SJSA1 (cell line): ENCODE measurements at regions not wholly inside any gene's neighbourhood (a gene's known extent, or its start where the extent isn't known, plus 50 kb on each side); places are given as distances from the start of the nearest gene placed in this dataset.
"Not testable (repeated sequence)": the region's sequence is repeated elsewhere in the genome, so short reads cannot be mapped to it uniquely, and the experiment has no call there.

Experiments
- DNase-seq, 2 experiments: peaks; one replicate each; pipeline ENCODE4 v3.0.0-alpha.2; 2015 to 2020; ENCODE audit warnings: low spot score in 2 of 2, low read depth in 1 of 2
- H3K27ac ChIP-seq: fragments of 250-450 bp; sonication (Bioruptor Pico); 2 replicates; pipeline ENCODE4 v1.5.1; 2020; ENCODE audit warnings: mild to moderate bottlenecking, moderate library complexity
- H3K27me3 ChIP-seq: fragments of 250-450 bp; sonication (Bioruptor Pico); replicated peaks from 2 replicates; pipeline ENCODE4 v1.5.1; 2020; ENCODE audit warnings: mild to moderate bottlenecking, moderate library complexity
- H3K36me3 ChIP-seq: fragments of 250-450 bp; sonication (Bioruptor Pico); 2 replicates; pipeline ENCODE4 v1.5.1; 2020; ENCODE audit warnings: mild to moderate bottlenecking
- H3K4me1 ChIP-seq: fragments of 250-450 bp; sonication (Bioruptor Pico); replicated peaks from 2 replicates; pipeline ENCODE4 v1.6.1; 2021; ENCODE audit warnings: mild to moderate bottlenecking
- H3K4me3 ChIP-seq: fragments of 250-450 bp; sonication (Bioruptor Pico); 2 replicates; pipeline ENCODE4 v1.5.1; 2020; ENCODE audit warnings: mild to moderate bottlenecking
- H3K9me3 ChIP-seq: fragments of 250-450 bp; sonication (Bioruptor Pico); replicated peaks from 2 replicates; pipeline ENCODE4 v1.5.1; 2020; ENCODE audit warnings: mild to moderate bottlenecking

DNA sequence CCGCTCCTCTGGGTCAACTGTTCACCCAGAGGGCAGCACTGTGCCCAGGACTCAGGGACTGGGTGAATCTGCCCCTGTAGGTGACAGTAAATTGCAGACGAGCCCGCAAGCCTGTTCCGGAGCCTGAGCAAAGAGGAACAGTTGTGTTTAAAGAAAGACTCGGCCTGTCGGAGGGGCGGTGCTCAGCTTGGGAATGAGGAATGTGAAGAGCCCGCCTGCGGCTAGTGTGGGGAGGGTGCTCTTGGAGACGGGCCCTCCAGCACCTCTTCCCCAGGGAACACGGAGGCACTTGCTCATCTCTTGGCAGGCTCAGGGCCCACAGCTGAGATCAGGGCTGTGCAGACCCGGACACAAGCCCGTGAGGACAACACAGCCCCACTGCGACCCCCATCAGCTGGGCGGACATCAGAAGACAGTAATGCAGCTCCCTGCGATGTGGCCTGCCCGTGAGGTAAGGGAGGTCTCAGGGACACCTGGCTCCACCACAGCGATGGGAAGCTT, 299.0 kb downstream of the NDUFA10 start:
- no peaks in the 10 kb centered on the region for H3K4me1 ChIP-seq
- DNase-seq: no peak
- no peak overlapping the region for H3K27ac ChIP-seq
- no peaks in the 10 kb centered on the region for H3K27me3 ChIP-seq
- H3K9me3 ChIP-seq: no peaks in the 10 kb centered on the region
- H3K36me3 ChIP-seq: no peaks in the 10 kb centered on the region
- H3K4me3 ChIP-seq: no peak overlapping the region

DNA sequence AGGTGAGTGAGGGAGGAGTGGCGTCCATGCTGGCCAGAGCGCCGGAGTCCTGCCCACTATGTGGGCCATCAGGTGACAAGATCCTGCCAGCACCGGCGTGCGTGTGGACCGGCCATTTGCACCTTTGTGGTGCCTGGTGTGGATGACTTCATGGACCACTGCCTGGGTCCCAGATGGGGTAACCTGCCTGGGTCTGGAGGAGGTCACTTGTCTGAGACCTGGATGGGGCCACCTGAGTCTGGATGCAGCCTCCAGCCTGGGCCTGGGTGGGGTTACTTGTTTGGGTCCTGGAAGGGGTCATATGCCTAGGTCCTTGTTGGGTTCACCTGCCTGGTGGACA, 299.6 kb downstream of the NDUFA10 start:
- no peaks in the 10 kb centered on the region for H3K4me1 ChIP-seq
- H3K27ac ChIP-seq: no peak overlapping the region
- H3K36me3 ChIP-seq: no peaks in the 10 kb centered on the region
- H3K4me3 ChIP-seq: no peak overlapping the region
- no peaks in the 10 kb centered on the region for H3K27me3 ChIP-seq
- peak in 1 of 2 experiments; percentile 31 for DNase-seq
- H3K9me3 ChIP-seq: no peaks in the 10 kb centered on the region

DNA sequence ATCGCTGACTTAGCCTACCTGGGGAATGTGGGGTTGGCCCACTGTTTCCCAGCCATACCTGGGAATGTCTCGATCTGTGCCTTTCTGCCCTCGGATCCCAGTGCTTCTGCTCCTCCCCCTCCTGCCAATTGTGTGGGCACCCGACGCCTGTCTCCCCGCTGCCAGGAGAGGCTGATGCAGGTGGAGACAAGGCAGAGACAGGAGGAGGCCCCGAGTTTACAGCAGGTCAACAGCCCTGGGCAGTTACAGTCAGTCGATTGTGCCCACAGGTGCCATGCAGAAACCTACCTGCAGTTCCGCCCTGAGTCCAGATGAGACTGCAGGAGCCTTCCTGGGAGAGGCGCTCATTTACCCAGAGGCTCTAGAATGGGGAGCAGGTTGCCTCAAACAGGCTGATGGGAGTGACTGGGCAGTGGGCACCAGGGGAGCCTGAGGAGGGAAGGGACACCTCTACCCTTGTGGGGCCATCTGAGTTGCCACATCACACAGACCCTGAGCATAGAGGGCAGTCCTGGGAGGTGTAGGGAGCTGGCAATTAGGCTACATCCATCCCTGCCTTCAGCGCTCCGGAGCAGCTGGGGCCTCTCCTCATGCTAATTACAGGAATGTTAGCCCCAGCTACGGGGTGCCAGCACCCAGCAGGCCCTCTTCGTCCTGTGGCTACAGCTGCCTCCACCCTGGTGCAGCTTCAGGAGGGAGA, 300.1 kb downstream of the NDUFA10 start:
- Histone ChIP-seq H3K27me3 (no peaks in the 10 kb centered on the region), H3K36me3 (no peaks in the 10 kb centered on the region), H3K27ac (no peak overlapping the region), H3K4me1 (no peaks in the 10 kb centered on the region), H3K4me3 (no peak overlapping the region), H3K9me3 (no peaks in the 10 kb centered on the region)
- peak in 1 of 2 experiments; percentile 33 for DNase-seq

DNA sequence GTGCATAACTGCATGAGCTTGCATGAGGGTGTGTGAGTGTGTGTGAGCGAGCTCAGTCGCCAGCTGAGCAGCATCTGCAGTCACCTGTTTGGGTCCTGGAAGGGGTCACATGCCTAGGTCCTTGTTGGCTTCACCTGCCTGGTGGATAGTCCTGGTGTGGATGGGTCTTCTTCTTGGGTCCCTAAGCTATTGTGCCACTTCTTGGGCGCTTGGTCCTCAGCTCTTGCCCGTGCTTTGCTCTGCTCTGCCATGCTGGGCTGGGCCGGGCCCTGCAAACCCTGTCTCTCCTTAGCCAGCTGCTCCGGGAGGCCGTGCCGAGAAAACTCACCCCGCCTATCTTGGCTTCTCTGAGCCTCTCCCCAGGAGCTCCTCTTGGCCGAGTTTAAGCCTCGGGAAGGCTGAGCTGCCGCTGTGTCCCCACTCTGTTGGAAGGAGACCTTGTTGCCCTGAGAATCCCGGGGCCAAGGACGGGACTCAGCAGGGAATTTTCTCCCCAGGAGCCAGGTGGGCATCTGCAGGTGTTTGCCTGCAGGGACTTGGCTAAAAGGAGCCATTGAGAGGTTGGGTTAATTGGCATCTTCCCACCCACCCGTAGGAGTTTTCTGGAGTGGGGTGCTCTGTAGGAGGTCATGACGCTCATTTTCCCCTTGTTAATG, 300.8 kb downstream of the NDUFA10 start:
- Histone ChIP-seq H3K9me3 (no peaks in the 10 kb centered on the region), H3K4me3 (no peak overlapping the region), H3K27me3 (no peaks in the 10 kb centered on the region), H3K27ac (no peak overlapping the region), H3K36me3 (no peaks in the 10 kb centered on the region), H3K4me1 (no peaks in the 10 kb centered on the region)
- DNase-seq: peak in 1 of 2 experiments; percentile 27

DNA sequence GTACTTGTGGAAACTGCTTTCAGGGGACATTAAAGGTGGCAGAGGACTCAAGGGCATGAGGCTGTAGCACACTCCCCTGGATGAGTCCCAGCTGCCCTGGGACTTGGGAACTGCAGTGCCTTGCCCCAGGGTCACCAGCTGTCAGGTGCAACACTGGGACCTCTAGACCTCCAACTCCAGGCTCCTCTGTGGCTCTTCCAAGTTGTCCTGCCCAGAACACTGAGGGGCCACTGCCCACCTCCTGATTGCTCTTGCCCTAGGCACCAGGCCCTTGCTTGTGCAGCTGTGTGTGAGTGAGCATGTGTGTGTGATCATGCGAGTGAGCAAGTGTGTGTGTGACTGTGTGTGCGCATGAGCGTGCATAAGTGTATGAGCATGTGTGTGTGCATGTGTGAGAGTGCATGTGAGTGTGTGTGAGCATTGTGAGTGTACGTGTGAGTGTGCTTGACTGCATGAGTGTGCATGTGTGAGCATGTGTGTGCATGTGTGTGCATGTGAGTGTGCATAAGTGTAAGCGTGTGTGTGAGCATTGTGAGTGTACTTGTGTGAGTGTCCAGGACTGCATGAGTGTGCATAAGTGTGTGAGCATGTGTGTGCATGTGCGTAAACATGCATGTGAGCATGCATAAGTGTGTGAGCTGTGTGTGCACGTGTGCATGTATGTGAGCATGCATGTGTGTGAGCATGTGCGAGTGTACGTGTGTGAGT, 301.5 kb downstream of the NDUFA10 start:
- no peaks in the 10 kb centered on the region for H3K4me1 ChIP-seq
- H3K4me3 ChIP-seq: no peak overlapping the region
- H3K9me3 ChIP-seq: no peaks in the 10 kb centered on the region
- no peaks in the 10 kb centered on the region for H3K36me3 ChIP-seq
- peak in 1 of 2 experiments; percentile 22 for DNase-seq
- H3K27me3 ChIP-seq: no peaks in the 10 kb centered on the region
- no peak overlapping the region for H3K27ac ChIP-seq

DNA sequence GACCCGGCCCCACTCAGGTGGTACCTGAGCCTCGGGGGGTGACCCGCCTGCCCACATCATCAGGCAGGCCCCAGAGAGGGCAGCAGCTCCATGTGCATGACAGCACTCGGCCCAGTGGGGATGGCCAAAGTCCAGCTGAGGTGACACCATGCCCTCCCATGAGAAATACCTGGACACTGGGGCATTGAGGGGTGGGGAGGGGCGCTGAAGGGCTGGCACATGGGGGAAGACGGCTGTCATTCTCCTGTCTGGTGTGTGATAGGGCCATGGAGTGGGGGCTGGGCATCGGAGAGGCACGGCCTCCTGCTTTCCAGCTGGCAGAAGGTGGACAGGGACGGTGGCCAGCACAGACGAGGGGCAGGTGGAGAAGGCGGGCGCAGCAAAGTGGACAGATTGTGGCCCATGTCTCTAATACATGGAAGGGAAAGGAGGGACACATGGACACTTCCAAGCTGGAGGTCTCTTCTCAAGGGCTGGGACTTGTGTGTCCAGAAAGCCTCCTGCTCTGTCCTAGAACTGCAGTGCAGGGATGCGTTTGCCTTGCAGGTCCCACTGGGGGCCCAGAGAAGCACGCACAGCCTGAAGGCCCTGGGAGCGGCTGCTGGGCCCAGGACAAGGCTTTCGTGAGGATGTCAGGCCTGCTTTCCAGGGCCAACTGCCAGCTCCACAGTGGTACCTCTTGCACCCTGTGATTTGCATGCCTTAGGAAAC, 302.2 kb downstream of the NDUFA10 start:
- Histone ChIP-seq H3K9me3 (no peaks in the 10 kb centered on the region), H3K4me1 (no peaks in the 10 kb centered on the region), H3K27ac (no peak overlapping the region), H3K4me3 (no peak overlapping the region), H3K36me3 (no peaks in the 10 kb centered on the region), H3K27me3 (no peaks in the 10 kb centered on the region)
- peak in 1 of 2 experiments; percentile 29 for DNase-seq

- no peaks in the 10 kb centered on the region for H3K9me3 ChIP-seq
- no peak overlapping the region for H3K27ac ChIP-seq
- H3K36me3 ChIP-seq: no peaks in the 10 kb centered on the region
- H3K27me3 ChIP-seq: no peaks in the 10 kb centered on the region
- no peak overlapping the region for H3K4me3 ChIP-seq
- DNase-seq: peak in 1 of 2 experiments; percentile 28
- H3K4me1 ChIP-seq: no peaks in the 10 kb centered on the region
Observed at GRCh38 chr2:239721991-239722759, 303.0 kb downstream of the NDUFA10 start.

- Histone ChIP-seq H3K9me3 (no peaks in the 10 kb centered on the region), H3K27ac (no peak overlapping the region), H3K27me3 (no peaks in the 10 kb centered on the region), H3K4me3 (no peak overlapping the region), H3K36me3 (no peaks in the 10 kb centered on the region), H3K4me1 (no peaks in the 10 kb centered on the region)
- DNase-seq: peak in 1 of 2 experiments; percentile 27
Observed at GRCh38 chr2:239721531-239721930, 303.6 kb downstream of the NDUFA10 start.

GRCh38 chr2:239720361-239721360, 304.5 kb downstream of the NDUFA10 start:
- Histone ChIP-seq H3K9me3 (no peaks in the 10 kb centered on the region), H3K27me3 (no peaks in the 10 kb centered on the region), H3K4me3 (no peak overlapping the region), H3K27ac (no peak overlapping the region), H3K36me3 (no peaks in the 10 kb centered on the region), H3K4me1 (no peaks in the 10 kb centered on the region)
- peak in 1 of 2 experiments; percentile 32 for DNase-seq

GRCh38 chr2:239719791-239720360, 305.3 kb downstream of the NDUFA10 start:
- Histone ChIP-seq H3K4me1 (no peaks in the 10 kb centered on the region), H3K36me3 (no peaks in the 10 kb centered on the region), H3K27me3 (no peaks in the 10 kb centered on the region), H3K4me3 (no peak overlapping the region), H3K9me3 (no peaks in the 10 kb centered on the region), H3K27ac (no peak overlapping the region)
- DNase-seq: peak in 1 of 2 experiments; percentile 33

GRCh38 chr2:239718991-239719390, 306.2 kb downstream of the NDUFA10 start:
- not testable (repeated sequence) for H3K36me3 ChIP-seq, H3K4me3 ChIP-seq, H3K27me3 ChIP-seq, H3K27ac ChIP-seq, H3K9me3 ChIP-seq, H3K4me1 ChIP-seq
- peak in 1 of 2 experiments; percentile 19 for DNase-seq

DNA sequence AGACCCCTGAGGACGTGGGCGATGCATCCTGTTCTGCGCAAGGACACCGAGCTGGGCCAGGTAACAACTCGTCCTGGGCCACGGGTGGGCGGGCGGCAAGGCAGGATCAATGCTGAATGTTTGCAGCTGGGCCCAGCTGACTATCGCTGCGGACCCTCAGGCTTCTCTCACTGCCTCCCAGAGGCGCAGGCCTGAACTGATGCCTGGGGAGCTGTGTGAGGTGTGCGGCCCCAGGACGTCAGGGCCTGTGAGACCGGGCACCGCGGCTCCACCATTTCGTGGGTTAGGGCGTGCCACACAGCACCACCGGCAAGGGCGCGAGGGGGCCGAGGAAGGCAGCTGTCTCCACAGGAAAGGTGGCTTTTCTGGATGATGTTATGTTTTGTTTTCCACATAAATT, 307.4 kb downstream of the NDUFA10 start:
- H3K27me3 ChIP-seq: peaks cover 11% of the 10 kb centered on the region; the same call in 1 of the 2 replicates
- no peaks in the 10 kb centered on the region for H3K9me3 ChIP-seq
- H3K4me1 ChIP-seq: no peaks in the 10 kb centered on the region
- H3K36me3 ChIP-seq: no peaks in the 10 kb centered on the region
- peak in 1 of 2 experiments; percentile 31 for DNase-seq
- H3K27ac ChIP-seq: no peak overlapping the region
- no peak overlapping the region for H3K4me3 ChIP-seq
